Upper lobe of left lung (tissue), 4 donors: ENCODE measurements at regions not wholly inside any gene's neighbourhood (a gene's known extent, or its start where the extent isn't known, plus 50 kb on each side); places are given as distances from the start of the nearest gene placed in this dataset.

Experiments used
- CTCF ChIP-seq, 6 experiments: fragments of 450-650 bp in 4 of 6; fragments of 200-600 bp in 2 of 6; sonication (generic) in 2 of 6; IDR thresholded peaks; one replicate each; pipeline ENCODE4 v1.5.1; 2016 to 2019; ENCODE audit warnings: antibody characterized with exemption in 6 of 6
- POLR2A ChIP-seq, 4 donors: fragments of 450-650 bp; IDR thresholded peaks; one replicate each; pipeline ENCODE4 v1.5.1; 2016 to 2017; ENCODE audit warnings: antibody characterized with exemption in 4 of 4, mild to moderate bottlenecking in 2 of 4

GRCh38 chr6:104466306-104466705 is 393.4 kb downstream of the HACE1 start:
- TF ChIP-seq CTCF (IDR thresholded peaks at IDR 0.05) (no peak), POLR2A (IDR thresholded peaks at IDR 0.05) (no peak)
